ENCODE measurements at regions not wholly inside any gene's neighbourhood (a gene's known extent, or its start where the extent isn't known, plus 50 kb on each side); places are given as distances from the start of the nearest gene placed in this dataset.

- DNase-seq (ENCODE audit: low read depth) = no peak
Measured at GRCh38 chr11:10926801-10927211, 69.0 kb upstream of the ZBED5 start.

- DNase-seq (ENCODE audit: low read depth) = no peak
Measured at GRCh38 chr11:10925149-10925926, 67.5 kb upstream of the ZBED5 start.

- no peak for DNase-seq (ENCODE audit: low read depth)
Measured at GRCh38 chr11:10923882-10924281, 66.0 kb upstream of the ZBED5 start.

- DNase-seq (ENCODE audit: low read depth) = no peak
Measured at GRCh38 chr11:10922892-10923291, 65.0 kb upstream of the ZBED5 start.

GRCh38 chr11:10920875-10921274 is 63.0 kb upstream of the ZBED5 start:
- no peak for DNase-seq (ENCODE audit: low read depth)

GRCh38 chr11:10920205-10920604 is 62.4 kb upstream of the ZBED5 start:
- DNase-seq (ENCODE audit: low read depth) = no peak

GRCh38 chr11:10918698-10919097 is 60.8 kb upstream of the ZBED5 start:
- no peak for DNase-seq (ENCODE audit: low read depth)

GRCh38 chr11:10918275-10918674 is 60.4 kb upstream of the ZBED5 start:
- no peak for DNase-seq (ENCODE audit: low read depth)

- no peak for DNase-seq (ENCODE audit: low read depth)
Measured at GRCh38 chr11:10917802-10918201, 59.9 kb upstream of the ZBED5 start.

GRCh38 chr11:10916665-10917064 is 58.8 kb upstream of the ZBED5 start:
- DNase-seq (ENCODE audit: low read depth) = no peak

GRCh38 chr11:10914050-10914449 is 56.2 kb upstream of the ZBED5 start:
- no peak for DNase-seq (ENCODE audit: low read depth)

GRCh38 chr11:10913075-10913474 is 55.2 kb upstream of the ZBED5 start:
- DNase-seq (ENCODE audit: low read depth) = no peak

- no peak for DNase-seq (ENCODE audit: low read depth)
Measured at GRCh38 chr11:10911907-10912306, 54.1 kb upstream of the ZBED5 start.

GRCh38 chr11:10909141-10909883 is 51.5 kb upstream of the ZBED5 start:
- no peak for DNase-seq (ENCODE audit: low read depth)

- no peak for DNase-seq (ENCODE audit: low read depth)
Measured at GRCh38 chr11:10908215-10908951, 50.5 kb upstream of the ZBED5 start.

Measured in CMK (cell line).